ENCODE measurements at regions not wholly inside any gene's neighbourhood (a gene's known extent, or its start where the extent isn't known, plus 50 kb on each side); places are given as distances from the start of the nearest gene placed in this dataset.
"Not testable (repeated sequence)": the region's sequence is repeated elsewhere in the genome, so short reads cannot be mapped to it uniquely, and the experiment has no call there.

DNA sequence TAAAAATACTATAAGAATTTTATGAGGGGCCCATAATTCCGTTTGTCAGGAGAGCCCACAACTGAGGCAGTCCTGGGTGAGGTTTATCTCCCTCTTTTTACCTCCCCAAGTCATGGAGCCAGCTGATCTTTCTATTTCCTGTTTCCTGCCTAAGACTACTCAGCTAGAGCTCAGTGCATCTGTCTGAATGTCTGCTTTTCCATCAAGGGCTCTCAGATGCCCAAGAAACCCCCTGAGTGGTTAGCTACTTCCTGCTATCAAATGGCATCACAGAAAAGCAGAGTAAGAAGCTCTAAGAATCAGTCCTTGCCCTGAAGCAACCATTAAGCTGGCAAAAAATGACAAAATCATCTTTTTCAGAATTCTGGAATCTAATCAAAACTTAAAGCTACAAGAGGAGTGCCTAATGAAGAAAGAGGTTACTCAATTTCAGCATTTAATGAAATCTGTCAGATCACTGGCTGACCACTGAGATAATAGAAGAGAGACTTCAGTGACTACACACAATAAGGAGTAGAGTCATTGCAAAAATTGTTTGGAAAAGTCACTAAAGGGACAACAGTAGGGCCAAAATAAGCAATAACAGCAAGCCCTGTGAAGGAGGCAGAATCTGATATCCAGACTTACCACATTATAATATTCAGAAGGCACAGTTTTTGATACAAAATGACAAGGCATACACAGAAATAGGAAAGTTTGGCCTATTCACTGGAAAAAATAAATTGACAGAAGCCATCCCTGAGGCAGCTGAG, 150.1 kb downstream of the CYB561 start:
- DNase-seq, result no peak

DNA sequence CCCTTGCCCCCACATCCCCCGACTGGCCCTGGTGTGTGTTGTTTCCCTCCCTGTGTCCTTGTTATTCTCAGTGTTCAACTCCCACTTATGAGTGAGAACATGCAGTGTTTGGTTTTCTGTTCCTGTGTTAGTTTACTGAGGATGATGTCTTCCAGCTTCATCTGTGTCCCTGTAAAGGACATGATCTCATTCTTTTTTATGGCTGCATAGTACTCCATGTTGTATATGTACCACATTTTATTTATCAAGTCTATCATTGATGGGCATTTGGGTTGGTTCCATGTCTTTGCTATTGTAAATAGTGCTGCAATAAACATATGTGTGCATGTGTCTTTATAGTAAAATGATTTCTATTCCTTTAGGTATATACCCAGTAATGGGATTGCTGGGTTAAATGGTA, 147.2 kb downstream of the CYB561 start:
- DNase-seq, result not testable (repeated sequence)

DNA sequence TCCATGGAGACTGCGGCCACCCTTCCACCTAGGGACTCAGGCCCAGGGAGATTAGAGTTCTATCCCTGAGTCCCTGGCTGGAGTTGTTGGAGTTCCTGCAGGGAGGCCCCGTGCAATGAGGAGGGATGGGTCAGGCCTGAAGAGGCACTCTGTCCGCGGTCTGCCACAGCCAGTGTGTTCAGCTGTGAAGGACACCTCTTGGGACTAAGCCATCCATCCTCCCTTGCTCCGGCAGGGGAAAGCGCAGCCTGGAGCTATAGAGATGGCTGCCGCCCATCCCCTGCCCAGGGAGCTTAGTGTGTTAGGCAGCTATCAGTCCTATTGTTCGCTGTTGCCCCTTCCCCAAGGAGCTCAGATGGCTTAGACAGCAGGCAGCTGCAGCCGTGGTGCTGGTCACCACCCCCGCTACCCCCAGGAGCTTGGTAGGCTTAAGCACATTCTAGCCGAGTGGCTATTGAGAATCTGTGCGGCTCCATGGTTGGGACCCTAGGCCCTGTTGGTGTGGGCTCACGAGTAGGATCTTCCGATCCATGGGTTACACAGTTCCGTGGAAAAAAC, 141.3 kb downstream of the CYB561 start:
- DNase-seq, result no peak

DNA sequence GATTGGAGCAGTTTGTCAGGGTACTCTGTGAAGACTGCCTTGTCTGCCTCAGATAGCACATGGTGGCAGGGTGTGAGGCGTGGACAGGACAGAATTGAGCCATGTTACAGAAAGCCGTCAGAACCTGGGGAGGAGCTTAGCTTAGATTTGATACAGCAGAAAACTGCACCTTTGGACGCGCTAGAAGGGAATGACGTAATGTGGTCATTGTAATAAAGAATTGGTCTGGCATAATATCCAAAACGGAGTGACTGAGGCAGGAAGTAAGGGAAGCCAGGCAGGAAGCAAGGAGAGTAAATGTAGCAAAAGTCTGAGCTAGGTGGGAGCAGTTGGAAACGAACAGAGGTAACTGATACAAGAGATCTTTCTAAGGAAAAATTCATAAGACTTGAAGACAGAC, 140.2 kb downstream of the CYB561 start:
- no peak for DNase-seq

DNA sequence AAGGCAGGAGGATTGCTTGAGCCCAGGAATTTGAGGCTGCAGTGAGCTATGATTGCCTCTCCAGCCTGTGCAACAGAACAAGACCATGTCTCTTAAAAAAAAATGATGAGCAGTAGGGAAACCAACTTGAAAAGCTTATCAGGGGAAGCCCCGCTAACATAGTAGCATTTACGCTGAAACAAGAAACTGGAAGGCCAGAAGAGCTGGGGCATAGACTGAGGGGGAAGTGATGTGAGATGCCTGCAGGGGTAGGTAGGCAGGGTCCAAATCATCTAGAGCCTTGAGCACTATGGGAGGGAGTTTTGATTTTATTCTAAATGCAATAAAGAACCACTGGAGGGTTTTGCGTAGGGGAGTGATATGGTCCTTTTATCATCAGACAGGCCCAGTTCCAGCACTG, 139.3 kb downstream of the CYB561 start:
- DNase-seq, result no peak

DNA sequence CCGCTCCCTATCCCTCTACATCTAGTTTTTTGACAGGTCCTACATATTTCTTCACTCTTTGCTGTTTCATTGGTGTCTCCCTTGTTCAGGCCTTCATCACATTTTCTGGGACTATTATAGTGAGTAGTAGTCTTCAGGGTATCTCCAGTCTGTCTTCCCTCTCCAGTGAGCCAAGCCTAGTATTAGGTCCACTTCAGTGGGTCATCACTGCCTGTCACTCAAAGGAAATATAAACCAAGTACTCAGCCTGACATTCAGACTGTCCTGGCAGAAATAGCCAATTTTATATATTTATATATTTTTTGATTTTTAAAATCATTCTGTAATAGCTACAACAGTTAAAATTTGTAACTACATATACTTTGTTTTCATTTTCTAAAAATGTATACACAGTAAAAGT, 137.8 kb downstream of the CYB561 start:
- no peak for DNase-seq

DNA sequence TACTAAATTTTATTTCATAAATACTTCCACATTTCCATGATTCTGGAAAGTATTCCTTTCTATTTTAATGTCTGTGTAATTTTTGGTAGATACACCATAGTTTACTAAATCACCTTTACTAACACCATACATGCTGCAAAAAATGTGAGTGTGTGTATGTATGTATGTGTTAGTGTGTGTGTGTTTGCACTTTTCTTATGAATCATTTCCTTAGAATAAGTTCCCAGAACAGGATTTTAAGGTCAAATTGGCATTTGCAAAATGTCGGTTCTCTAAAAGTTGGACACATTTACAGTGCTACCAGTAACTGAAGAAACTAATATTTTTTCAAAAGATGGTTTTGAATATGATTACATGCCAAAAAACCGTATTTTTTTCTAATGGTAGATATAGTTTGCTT, 137.1 kb downstream of the CYB561 start:
- DNase-seq, result no peak

DNA sequence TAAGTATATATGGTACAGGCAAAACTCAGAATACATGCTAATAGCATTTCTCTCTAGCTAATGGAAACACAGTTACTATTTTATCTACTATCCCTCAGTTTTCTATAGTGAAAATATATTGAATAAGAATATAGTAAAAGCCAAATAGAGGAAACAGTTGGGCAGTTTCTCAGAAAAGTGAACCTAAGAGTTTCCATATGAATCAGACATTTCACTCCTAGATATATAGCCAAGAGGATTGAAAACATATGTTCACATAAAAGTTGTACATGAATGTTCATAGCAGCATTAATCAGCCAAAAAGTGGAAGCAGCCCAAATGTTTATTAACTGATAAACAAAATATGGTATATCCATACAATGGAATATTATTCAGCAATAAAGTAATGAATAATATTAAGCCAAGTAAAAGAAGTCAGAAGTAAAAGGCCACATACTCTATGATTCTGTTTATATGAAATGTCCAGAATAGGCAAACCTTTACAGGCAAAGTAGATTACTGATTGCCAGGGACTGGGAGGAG, 134.6 kb downstream of the CYB561 start:
- no peak for DNase-seq

DNA sequence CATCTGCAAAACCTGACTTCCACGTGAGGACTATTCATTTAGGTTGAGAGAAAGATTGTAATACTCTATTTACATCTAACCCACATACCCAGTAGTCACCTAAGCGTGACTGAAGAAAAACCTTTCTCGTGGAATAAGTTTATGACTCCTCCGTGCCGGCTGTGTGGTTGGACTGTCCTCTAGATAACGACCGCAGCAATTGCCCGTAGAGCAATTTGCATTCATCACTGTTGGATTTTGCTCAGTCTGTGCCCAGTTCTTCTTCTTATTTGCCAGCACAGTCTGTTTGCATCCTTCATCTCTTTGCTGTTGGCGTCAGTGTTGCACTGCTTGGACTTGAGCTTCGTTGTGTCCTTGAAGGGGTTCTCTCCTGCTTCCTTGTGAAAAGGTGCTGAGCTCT, 131.3 kb downstream of the CYB561 start:
- DNase-seq, result no peak

DNA sequence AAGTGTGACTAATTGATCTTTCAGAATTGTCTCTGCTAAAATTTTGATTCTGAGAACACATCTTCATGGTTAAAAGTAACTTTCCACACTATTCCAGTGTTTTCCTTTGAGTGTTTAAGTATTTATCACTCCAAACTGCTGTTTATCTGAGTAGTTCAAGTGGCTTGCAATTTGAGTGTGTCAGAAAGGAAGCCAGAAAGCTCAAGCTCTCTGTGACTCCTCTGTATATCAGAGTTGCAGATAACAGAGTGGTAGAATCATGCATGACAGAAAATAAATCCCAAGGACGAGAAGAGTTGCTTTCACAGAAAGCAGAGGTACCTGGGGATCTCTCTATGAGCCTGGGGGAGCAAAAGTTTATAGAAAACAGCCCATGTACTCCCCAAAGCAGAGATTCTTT, 130.0 kb downstream of the CYB561 start:
- no peak for DNase-seq

DNA sequence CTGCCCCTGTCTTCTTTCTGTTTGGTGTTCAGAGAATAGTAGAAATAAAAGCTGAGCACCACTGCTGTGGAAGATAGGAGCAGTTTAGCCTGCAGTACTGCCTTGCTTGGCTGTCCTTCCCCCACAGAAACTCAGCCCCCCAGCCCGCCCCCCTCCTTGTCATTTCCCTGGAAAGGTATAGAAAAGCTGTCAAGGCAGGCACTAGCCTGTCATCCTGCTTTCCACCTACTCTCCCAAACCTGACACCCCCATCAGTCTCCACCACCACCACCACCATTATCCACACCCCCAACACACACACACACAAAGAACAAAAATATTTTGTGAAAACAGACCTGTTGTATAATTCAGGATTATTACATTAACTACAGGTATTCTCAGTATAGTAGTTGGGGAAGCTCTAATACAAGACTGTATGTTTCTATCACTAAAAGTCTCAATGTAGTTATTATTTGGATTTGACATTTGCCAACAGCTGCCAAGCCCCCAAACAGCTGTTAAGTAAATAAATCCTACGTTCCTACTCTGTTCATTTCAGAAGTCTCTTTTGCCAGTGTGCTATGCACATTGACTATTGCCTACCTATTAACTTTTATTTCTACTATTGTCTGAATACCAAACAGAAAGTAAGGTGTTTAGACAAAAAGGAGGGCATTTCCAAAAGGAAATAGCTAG, 128.8 kb downstream of the CYB561 start:
- DNase-seq, result no peak

DNA sequence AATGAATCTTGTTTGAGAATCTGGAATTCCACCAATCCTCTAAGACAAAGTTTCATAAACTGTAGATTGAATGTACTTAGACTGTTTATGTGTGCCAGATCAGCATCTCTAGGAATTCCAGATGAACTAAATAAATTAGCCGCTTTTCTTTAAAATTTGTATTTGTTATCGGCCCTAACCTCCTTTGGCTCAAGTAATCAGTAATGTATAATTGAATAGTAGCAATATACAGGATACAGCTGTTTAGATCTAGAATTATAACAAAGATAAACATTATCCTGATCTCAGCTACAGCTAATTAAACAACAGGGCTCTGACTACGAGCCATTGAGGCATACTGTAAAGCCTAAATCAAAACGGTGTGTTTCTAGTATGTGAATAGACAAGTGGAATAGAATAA, 120.3 kb downstream of the CYB561 start:
- no peak for DNase-seq

DNA sequence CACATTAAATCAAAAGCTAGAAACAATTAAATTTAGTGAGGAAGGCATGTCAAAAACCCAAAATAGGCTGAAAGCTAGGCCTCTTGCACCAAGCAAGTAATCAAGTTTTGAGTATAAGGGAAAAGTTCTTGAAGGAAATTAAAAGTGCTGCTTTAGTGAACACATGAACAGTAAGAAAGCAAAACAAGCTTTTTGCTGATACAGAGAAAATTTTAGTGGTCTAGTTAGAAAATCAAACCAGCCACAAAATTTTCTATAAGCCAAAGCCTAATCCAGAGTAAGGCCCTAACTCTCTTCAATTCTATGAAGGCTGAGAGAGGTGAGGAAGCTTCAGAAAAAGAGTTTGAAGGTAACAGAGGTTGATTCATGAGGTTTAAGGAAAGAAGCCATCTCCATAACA, 116.2 kb downstream of the CYB561 start:
- DNase-seq, result no peak

DNA sequence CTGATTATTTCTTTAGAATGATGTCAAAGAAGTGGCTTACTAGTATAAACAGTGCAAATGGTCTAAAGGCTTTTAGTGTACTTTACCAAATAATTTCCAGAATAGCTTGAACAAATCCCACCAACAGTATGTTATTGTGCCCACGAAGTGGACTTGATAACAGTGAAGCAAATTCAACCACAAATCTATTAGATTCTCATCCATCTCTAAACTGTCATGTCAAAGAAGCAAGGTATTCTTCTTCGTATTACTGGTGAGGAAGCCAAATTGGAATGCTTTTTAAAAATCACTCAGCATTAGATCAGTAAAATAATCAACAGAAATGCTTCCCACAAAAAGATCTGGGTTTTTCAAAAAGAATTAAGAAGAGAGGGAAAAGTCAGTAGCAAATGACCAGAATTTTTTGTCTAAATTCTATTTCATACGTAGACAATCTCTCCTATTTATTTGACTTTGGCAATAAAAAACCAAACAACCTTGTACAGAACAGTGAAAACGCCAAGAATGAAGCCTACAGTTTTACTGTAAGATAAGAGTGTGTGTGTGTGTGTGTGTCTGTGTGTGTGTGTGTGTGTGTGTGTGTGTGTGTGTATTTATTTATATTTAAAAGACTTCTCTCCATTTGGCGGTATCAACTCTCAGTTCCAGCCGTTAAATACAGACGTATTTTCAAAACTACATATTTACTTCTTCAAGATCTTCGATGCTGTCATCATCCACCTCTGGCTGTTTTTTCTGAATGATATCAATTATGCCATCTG, 114.6 kb downstream of the CYB561 start:
- no peak for DNase-seq

DNA sequence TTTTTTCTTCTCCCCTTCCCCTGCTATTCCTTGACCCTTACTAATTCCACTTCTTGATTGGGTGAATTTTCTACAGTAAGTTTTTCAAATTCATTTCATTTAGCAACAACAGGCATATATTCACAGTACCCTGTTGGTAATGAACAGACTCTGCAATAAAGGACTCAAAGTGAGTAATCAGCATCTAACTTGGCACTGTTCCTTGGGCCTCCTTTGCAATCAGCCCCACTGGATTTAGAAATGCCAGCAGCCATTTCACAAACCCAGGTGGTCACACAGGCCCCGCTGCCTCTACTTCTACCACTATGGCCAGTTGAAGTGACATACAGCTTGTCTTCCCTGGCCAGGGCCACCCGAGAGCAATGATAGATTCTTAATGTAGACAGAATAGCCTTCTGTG, 113.8 kb downstream of the CYB561 start:
- DNase-seq, result no peak

DNA sequence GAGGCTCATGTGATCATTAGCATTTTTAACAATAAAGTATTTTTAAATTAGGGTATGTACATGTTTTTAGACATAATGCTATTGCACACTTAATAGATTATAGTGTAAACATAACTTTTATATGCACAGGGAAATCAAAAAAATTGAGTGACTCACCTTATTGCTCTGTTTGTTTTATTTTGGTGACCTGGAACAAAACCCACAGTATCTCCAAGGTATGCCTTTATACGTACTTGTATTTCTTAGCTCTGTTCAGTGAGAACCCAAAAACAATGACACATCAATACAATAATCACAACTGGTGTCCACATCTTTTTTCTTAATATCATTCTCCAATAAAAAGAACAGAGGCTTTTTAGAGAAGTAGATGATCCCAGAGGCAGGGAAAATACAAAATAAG, 112.2 kb downstream of the CYB561 start:
- DNase-seq, result no peak

DNA sequence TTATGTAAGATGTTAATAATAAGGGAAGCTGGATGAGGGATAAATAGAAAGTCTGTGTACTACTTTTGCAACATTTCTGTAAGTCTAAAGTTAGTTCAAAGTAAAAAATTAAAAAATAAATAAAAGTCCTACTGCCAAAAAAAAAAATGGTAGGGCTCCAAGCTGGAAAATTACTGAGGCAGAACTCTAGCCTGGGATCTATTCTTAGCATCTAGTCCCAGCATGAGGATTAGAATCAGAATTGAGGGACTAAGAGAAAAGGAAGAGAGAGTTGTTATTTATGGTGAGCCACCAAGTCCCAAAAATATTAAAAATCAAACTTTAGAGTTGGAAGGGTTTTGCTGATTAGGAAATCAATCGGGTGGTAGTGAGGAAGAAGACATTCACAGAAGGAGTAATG, 110.3 kb downstream of the CYB561 start:
- no peak for DNase-seq

DNA sequence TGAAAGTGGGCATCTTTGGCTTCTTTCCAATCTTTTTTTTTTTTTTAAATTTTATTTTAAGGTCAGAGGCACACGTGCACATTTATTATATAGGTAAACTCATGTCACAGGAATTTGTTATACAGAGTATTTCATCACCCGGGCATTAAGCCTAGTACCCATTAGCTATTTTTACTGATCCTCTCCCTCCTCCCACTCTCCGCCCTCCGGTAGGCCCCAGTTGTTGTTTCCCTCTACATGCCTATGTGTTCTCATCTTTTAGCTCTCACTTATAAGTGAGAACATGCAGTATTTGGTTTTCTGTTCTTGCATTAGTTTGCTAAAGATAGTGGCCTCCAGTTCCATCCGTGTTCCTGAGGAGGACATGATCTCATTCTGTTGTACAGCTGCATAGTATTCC, 108.5 kb downstream of the CYB561 start:
- DNase-seq, result no peak

DNA sequence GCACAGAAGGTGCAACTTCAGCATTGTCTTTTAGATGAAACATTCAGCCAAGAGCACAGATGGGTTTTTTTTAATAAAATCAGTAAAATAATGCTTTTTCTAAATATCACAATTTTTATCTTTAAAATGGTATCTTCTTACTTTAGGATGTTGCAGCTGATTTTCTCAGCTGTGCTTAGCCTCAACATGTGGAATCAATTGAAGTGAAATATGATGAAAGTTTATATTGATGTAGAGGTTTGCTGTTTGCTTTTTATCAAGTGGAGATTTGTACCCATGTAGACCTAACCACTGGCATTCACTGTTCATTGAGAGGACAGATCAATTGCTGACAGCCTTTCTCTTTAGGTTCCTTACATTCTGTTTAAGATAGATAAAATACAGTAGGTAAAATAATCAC, 107.8 kb downstream of the CYB561 start:
- DNase-seq, result no peak

DNA sequence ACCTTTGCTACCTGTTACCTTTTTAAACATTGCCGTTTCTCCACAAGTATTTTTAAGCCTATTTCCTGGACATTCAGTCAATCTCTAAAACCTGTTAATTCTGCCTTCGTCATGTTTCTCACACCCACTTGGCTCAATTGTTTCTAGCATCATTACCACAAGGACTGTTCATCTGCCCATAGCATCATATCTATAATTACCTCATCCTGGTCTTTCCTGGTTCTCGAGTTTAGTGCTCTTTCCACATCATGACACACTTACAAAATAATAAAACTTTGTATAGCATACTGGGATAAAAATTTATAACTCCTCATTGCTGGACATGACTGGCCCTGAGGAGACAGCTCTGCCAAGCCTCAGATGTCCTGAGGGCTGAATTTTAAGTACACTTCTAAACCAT, 104.8 kb downstream of the CYB561 start:
- DNase-seq, result no peak

DNA sequence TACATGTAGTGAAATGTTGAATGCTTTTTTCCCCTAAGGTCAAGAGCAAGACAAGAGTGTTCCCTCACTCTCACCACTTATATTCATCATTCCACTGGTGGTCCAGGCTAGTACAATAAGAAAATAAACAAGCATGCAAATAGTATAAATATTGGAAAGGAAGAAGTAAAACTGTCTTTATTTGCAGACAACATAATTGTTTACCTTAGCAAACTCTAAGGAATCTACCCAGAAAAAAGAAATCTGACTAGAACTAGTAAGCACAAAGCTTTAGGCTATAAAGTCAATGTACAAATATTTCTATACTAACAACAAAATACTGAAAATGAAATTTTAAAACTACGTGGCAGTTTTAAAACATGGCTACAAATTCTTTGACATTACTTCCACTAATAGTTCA, 101.7 kb downstream of the CYB561 start:
- no peak for DNase-seq

DNA sequence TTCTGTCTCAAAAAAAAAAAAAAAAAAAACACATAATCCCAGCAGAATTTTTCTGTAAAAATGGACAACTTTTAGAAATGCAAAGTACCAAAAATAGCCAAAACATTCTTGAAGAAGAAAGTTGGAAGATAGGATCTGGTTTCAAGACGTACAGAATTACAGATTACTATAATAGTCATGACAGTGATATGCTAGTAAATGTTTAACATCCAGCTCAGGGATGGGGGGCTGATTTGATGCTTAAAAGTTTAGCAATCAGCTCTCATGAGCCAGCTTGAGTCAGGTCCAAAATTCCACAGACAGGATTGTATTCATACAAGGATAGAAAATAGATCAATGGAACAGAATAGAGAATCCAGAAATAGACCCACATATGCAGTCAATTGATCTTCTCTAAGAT, 100.5 kb downstream of the CYB561 start:
- no peak for DNase-seq

DNA sequence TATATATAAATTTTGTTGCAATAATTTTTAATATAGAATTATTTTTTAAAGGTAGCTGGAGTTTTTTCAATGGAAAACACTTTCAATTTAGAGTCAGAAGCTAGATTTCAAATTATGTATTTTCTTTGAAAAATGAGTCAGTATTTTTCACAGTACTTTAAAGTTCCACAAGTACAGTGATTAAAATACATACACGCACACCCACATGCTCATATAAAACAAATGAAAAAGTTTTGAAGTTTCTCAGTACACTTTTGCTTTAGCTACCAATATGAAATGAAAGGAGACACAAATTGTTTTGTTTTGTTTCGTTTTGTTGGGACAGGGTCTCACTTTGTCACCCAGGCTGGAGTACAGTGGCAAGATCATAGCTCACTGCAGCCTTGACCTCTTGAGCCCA, 98.6 kb downstream of the CYB561 start:
- no peak for DNase-seq

Data from stimulated activated CD4-positive, alpha-beta T cell treated with anti-CD3 and anti-CD28 coated beads, Interleukin-2, amount 100 ng/mL, for 24 hours (primary cell).